D721Med (cell line): ENCODE measurements at regions not wholly inside any gene's neighbourhood (a gene's known extent, or its start where the extent isn't known, plus 50 kb on each side); places are given as distances from the start of the nearest gene placed in this dataset.
A peak's percentile ranks its signal among the peaks of the same experiment; 100 is the strongest.

Experiments used
- DNase-seq: peaks from one replicate; pipeline ENCODE4 v3.0.0; 2011; ENCODE audit warnings: low spot score; ENCODE audit not compliant: insufficient read length
- FAIRE-seq: peaks from 2 replicates; lab custom pipeline; 2011; peaks lifted over from hg19 to GRCh38; lab: Jason Lieb, UNC
- TF ChIP-seq, protein P1 (sequence below): IDR thresholded peaks from 2 replicates; pipeline ENCODE4 v1.5.1; 2012; ENCODE audit warnings: mild to moderate bottlenecking, control low read depth; ENCODE audit not compliant: insufficient read depth; ENCODE audit errors: missing control alignments

DNA sequence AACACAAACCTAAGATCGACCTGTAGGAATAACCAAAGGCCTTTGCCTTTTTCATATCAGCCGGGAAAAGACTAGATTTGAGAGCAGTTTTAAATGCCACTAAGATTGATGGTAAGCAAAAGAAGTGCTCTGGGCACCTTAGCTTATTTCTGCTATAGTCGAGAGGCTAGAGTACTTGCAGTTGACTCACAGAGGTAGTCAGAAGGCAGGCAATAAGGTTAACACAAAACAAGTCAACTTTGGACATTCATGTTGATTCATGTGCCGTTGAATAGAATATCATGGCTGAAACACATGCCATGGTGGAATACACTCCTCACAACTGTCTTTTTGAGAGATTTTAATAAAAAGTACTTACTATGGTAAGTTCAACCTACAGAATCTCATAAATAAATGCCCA, 507.6 kb downstream of the ZEB2 start:
- FAIRE-seq: no peak
- TF ChIP-seq, protein P1, sequence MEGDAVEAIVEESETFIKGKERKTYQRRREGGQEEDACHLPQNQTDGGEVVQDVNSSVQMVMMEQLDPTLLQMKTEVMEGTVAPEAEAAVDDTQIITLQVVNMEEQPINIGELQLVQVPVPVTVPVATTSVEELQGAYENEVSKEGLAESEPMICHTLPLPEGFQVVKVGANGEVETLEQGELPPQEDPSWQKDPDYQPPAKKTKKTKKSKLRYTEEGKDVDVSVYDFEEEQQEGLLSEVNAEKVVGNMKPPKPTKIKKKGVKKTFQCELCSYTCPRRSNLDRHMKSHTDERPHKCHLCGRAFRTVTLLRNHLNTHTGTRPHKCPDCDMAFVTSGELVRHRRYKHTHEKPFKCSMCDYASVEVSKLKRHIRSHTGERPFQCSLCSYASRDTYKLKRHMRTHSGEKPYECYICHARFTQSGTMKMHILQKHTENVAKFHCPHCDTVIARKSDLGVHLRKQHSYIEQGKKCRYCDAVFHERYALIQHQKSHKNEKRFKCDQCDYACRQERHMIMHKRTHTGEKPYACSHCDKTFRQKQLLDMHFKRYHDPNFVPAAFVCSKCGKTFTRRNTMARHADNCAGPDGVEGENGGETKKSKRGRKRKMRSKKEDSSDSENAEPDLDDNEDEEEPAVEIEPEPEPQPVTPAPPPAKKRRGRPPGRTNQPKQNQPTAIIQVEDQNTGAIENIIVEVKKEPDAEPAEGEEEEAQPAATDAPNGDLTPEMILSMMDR: no peak
- DNase-seq: no peak

DNA sequence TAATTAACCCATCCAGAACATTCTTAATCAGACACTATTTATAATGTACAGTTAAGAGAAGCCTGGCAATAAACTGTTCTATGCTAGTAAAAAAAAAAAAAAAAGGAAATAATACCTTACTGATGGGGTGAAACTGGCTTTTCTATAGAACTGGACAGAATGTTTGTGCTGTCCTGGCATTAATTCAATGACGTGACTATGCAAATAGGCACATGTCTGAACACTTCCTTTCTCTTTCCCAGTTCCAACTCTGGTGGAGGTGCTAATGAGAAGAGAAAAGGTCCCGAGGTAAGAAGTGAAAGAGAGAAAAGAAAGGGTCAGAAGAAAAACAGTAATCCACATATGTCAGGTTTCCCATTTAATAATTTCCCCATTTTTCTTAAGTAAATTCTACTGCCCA, 508.4 kb downstream of the ZEB2 start:
- TF ChIP-seq, protein P1: no peak
- no peak for DNase-seq
- no peak for FAIRE-seq

DNA sequence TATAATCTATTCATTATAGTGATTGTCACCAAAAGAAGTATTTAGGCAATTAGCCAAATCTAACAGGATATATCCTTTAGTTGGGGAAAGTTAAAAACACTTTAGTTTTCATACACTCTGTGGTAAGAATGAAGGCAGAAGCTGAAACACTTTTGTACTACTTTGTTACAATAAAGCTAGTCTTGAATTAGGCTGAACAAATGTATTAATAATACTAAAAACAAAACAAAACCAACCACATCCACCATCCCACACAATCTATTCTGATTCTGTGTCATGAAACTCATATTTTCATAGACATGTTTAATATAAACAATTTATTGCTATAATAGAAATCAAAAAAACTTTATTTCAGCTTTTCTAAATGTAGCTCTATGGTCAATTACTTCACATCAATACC, 508.8 kb downstream of the ZEB2 start:
- DNase-seq (no peak), FAIRE-seq (no peak)
- TF ChIP-seq, protein P1: no peak

DNA sequence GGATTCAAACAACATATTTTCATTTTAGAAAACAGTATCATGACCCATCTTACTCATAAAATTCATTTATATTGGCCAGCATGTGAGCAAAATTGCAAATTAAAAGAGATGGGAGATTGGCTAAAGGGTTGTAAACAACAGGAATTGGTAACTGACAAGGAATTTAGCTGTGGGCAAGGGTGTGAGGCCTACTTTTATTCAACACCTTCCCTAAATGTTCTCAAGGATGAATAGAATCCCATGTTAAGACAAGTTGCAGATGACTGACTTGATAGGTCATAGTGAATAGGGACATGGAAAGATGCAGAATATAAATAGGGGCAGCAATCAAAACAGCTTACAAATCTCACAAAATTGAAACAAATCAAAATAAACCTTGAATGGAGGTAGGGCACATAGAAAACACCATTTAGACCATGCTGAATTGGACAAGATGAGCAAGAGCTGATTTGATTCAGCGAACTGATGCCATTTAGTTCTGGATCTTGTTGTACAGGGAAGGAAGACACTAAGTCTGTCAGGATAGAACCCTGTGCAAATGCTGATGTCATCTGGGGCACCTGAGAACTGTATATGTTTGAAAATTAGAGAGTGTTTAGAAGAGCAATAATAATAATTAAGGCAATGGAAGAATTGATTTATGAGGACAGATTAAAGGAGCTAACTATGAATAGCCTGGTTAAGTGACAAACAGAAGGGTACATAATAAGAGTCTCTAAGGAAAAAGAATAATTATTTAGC, 509.7 kb downstream of the ZEB2 start:
- TF ChIP-seq, protein P1: no peak
- peak; percentile 35 for FAIRE-seq

DNA sequence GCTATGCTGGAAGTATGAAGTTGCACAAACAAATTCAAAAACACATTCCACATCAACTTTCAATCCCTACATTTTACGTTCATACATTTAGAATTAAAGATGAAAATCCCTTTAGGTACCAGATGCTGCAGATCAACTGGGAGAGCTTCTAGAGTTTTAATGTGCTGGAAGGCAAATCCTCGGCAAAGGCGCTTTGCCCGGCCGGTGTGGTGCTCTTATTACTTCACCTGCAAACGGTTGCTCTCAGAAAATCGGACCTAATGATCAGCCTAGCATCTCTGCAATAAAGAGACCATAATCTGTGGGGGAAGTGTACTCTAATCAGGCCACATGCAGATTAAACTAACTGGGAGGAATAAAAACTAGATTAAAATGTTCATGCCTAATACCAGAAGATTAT, 513.8 kb downstream of the ZEB2 start:
- TF ChIP-seq, protein P1: no peak
- DNase-seq: no peak
- FAIRE-seq: peak; percentile 93

More for the DNA sequence above, 509.7 kb downstream of the ZEB2 start:
- no peak for DNase-seq

DNA sequence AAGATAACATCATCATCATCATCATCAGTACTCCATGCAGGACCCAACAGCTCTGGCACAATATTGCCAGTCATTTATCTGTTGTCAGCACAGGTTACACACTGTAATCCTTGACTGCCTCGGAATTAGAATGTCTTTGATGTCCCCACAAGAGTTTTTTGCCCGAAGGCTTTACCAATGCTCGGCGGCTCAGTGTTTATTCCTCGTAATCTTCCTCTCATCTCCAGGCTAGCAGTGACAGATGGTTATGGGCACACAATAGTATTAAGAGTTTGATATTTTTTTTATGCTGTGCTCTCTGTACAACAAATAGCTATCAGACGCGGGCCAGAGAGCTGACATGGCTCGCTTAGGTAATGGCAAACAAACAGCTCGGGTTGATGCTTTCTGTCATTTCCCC, 515.2 kb downstream of the ZEB2 start:
- peak; percentile 87 for FAIRE-seq
- TF ChIP-seq, protein P1: no peak
- no peak for DNase-seq

DNA sequence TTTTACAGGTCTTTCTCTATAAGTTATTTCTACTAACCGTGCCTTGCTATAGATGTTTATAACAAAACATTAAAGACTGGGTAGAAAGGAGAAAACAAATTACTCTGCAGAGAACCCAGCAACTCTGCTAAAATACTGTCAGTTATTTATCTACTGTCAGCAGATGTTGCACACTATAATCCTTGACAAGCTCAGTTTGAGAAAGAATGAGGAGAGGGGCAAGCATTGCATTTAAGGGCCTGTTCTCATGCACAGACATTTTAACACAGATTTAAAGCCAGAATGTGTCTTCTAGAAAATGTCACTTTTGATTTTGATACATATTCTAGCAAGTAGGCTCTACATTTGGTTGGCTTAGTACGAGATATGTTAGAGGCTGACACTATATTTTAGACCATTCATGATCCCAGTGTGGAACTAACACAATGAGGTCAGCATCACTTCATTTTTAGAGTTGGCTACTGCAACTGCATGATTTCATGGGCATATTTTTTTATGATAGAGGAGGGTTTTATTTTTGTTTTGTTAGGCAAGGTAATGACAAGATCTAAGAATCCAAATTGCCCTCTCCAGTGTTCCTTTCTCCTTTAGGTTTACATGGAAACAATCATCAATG, 516.4 kb downstream of the ZEB2 start:
- TF ChIP-seq, protein P1: no peak
- DNase-seq: no peak
- FAIRE-seq: no peak
